Thoracic aorta (tissue), 2 donors: ENCODE measurements at regions not wholly inside any gene's neighbourhood (a gene's known extent, or its start where the extent isn't known, plus 50 kb on each side); places are given as distances from the start of the nearest gene placed in this dataset.

Source experiments
- ATAC-seq: fragments of 150-250 bp; one replicate; pipeline ENCODE4 v1.8.0; 2017; ENCODE audit warnings: low read depth; ENCODE audit not compliant: insufficient number of reproducible peaks, low FRiP score
- DNase-seq: peaks from one replicate; pipeline ENCODE4 v3.0.0-alpha.2; 2020; ENCODE audit warnings: low spot score
- H3K27ac ChIP-seq, 2 donors: fragments of 200-600 bp; sonication (generic); 1 replicate in 1 of 2; 2 replicates in 1 of 2; pipeline ENCODE4 v1.5.1; 2016; ENCODE audit warnings: mild to moderate bottlenecking in 2 of 2, moderate library complexity in 2 of 2
- H3K27me3 ChIP-seq: fragments of 200-600 bp; sonication (generic); replicated peaks from 2 replicates; pipeline ENCODE4 v1.6.0; 2016; ENCODE audit warnings: mild to moderate bottlenecking; ENCODE audit not compliant: insufficient read depth
- H3K36me3 ChIP-seq: fragments of 200-600 bp; sonication (generic); one replicate; pipeline ENCODE4 v1.5.1; 2016
- H3K4me1 ChIP-seq, 2 donors: fragments of 200-600 bp; sonication (generic); 1 replicate in 1 of 2; 2 replicates in 1 of 2; pipeline versions ENCODE4 v1.5.1 to v1.6.0; 2016; ENCODE audit warnings: low read depth in 2 of 2, mild to moderate bottlenecking in 1 of 2; ENCODE audit not compliant: control insufficient read depth in 1 of 2
- H3K4me3 ChIP-seq: fragments of 200-600 bp; sonication (generic); 2 replicates; pipeline ENCODE4 v1.5.1; 2016; ENCODE audit warnings: mild to moderate bottlenecking
- H3K9me3 ChIP-seq: fragments of 200-600 bp; sonication (generic); 2 replicates; pipeline ENCODE4 v1.5.1; 2016
- CTCF ChIP-seq: fragments of 200-600 bp; sonication (generic); IDR thresholded peaks from one replicate; pipeline ENCODE4 v1.5.1; 2019; ENCODE audit warnings: antibody characterized with exemption

GRCh38 chr15:58235961-58236360 lies 97.8 kb downstream of the AQP9 start:
- DNase-seq: no peak
- ATAC-seq: no peak
- no peak for TF ChIP-seq CTCF
- Histone ChIP-seq H3K27me3 (no peaks in the 10 kb centered on the region), H3K4me1 (no peaks in the 10 kb centered on the region), H3K9me3 (no peaks in the 10 kb centered on the region), H3K27ac (no peak overlapping the region), H3K4me3 (no peak overlapping the region), H3K36me3 (no peaks in the 10 kb centered on the region)

- H3K27me3 ChIP-seq: no peaks in the 10 kb centered on the region
- no peak overlapping the region for H3K27ac ChIP-seq
- no peaks in the 10 kb centered on the region for H3K9me3 ChIP-seq
- H3K4me3 ChIP-seq: no peak overlapping the region
- peaks cover 0 to 3% of the 10 kb centered on the region in 2 donors for H3K4me1 ChIP-seq
- no peak for DNase-seq
- H3K36me3 ChIP-seq: no peaks in the 10 kb centered on the region
- no peak for ATAC-seq
- TF ChIP-seq CTCF: no peak
These were observed 102.2 kb downstream of the AQP9 start for GRCh38 chr15:58240191-58240932.

- Histone ChIP-seq H3K27ac (no peak overlapping the region), H3K36me3 (no peaks in the 10 kb centered on the region), H3K4me1 (peaks cover 0 to 17% of the 10 kb centered on the region in 2 donors), H3K9me3 (no peaks in the 10 kb centered on the region), H3K4me3 (no peak overlapping the region), H3K27me3 (no peaks in the 10 kb centered on the region)
- no peak for DNase-seq
- TF ChIP-seq CTCF: no peak
- no peak for ATAC-seq
These were observed 103.7 kb downstream of the AQP9 start for GRCh38 chr15:58241872-58242271.

- no peaks in the 10 kb centered on the region for H3K27me3 ChIP-seq
- no peaks in the 10 kb centered on the region for H3K9me3 ChIP-seq
- no peak for TF ChIP-seq CTCF
- no peak overlapping the region for H3K4me3 ChIP-seq
- H3K4me1 ChIP-seq: peaks cover 5 to 29% of the 10 kb centered on the region in 2 donors
- DNase-seq (no peak), ATAC-seq (no peak)
- H3K36me3 ChIP-seq: no peaks in the 10 kb centered on the region
- no peak overlapping the region for H3K27ac ChIP-seq
These were observed 104.9 kb downstream of the AQP9 start for GRCh38 chr15:58243070-58243469.

- ATAC-seq: no peak
- H3K27ac ChIP-seq: no peak overlapping the region
- H3K9me3 ChIP-seq: no peaks in the 10 kb centered on the region
- no peak for DNase-seq
- peaks cover 5 to 37% of the 10 kb centered on the region in 2 donors for H3K4me1 ChIP-seq
- no peaks in the 10 kb centered on the region for H3K27me3 ChIP-seq
- H3K4me3 ChIP-seq: no peak overlapping the region
- H3K36me3 ChIP-seq: no peaks in the 10 kb centered on the region
- no peak for TF ChIP-seq CTCF
These were observed 106.4 kb downstream of the AQP9 start for GRCh38 chr15:58244536-58244935.
